A172 (cell line): ENCODE measurements at regions not wholly inside any gene's neighbourhood (a gene's known extent, or its start where the extent isn't known, plus 50 kb on each side); places are given as distances from the start of the nearest gene placed in this dataset.
"Not testable (repeated sequence)": the region's sequence is repeated elsewhere in the genome, so short reads cannot be mapped to it uniquely, and the experiment has no call there.

Experiments used
- DNase-seq: peaks from one replicate; pipeline ENCODE4 v3.0.0-alpha.2; 2015; ENCODE audit warnings: low spot score

GRCh38 chr2:83155826-83156225 is 1303.3 kb downstream of the SUCLG1 start:
- no peak for DNase-seq

- DNase-seq: no peak
These were observed 1315.1 kb downstream of the SUCLG1 start for GRCh38 chr2:83143946-83144345.

- DNase-seq: no peak
These were observed 1316.1 kb downstream of the SUCLG1 start for GRCh38 chr2:83142934-83143333.

GRCh38 chr2:83115606-83116005 is 1343.5 kb downstream of the SUCLG1 start:
- no peak for DNase-seq

GRCh38 chr2:83115155-83115554 is 1343.9 kb downstream of the SUCLG1 start:
- no peak for DNase-seq

GRCh38 chr2:83113953-83114352 is 1345.1 kb downstream of the SUCLG1 start:
- no peak for DNase-seq

- no peak for DNase-seq
These were observed 1346.2 kb downstream of the SUCLG1 start for GRCh38 chr2:83112858-83113257.

GRCh38 chr2:83109284-83109683 is 1349.8 kb downstream of the SUCLG1 start:
- no peak for DNase-seq

- DNase-seq: no peak
These were observed 1352.2 kb downstream of the SUCLG1 start for GRCh38 chr2:83106853-83107252.

- DNase-seq: no peak
These were observed 1354.9 kb downstream of the SUCLG1 start for GRCh38 chr2:83104202-83104601.

- peak; percentile 87 for DNase-seq
These were observed 1355.5 kb downstream of the SUCLG1 start for GRCh38 chr2:83103613-83104012.

- DNase-seq: not testable (repeated sequence)
These were observed 1370.0 kb downstream of the SUCLG1 start for GRCh38 chr2:83089051-83089450.

- DNase-seq: no peak
These were observed 1373.2 kb downstream of the SUCLG1 start for GRCh38 chr2:83085869-83086268.

- DNase-seq: peak; percentile 51
These were observed 1377.0 kb downstream of the SUCLG1 start for GRCh38 chr2:83081826-83082690.

- no peak for DNase-seq
These were observed 1380.1 kb downstream of the SUCLG1 start for GRCh38 chr2:83079007-83079406.

- DNase-seq: no peak
These were observed 1386.3 kb downstream of the SUCLG1 start for GRCh38 chr2:83072767-83073166.

- no peak for DNase-seq
These were observed 1387.2 kb downstream of the SUCLG1 start for GRCh38 chr2:83071914-83072313.

GRCh38 chr2:83071352-83071751 is 1387.7 kb downstream of the SUCLG1 start:
- no peak for DNase-seq

- DNase-seq: peak; percentile 79
These were observed 1389.4 kb downstream of the SUCLG1 start for GRCh38 chr2:83069724-83070123.

GRCh38 chr2:83068714-83069113 is 1390.4 kb downstream of the SUCLG1 start:
- no peak for DNase-seq

GRCh38 chr2:83067947-83068346 is 1391.1 kb downstream of the SUCLG1 start:
- no peak for DNase-seq

GRCh38 chr2:83063933-83064332 is 1395.1 kb downstream of the SUCLG1 start:
- no peak for DNase-seq

GRCh38 chr2:83063511-83063910 is 1395.6 kb downstream of the SUCLG1 start:
- DNase-seq: no peak

GRCh38 chr2:83058683-83059082 is 1400.4 kb downstream of the SUCLG1 start:
- DNase-seq: no peak
